ENCODE measurements at regions not wholly inside any gene's neighbourhood (a gene's known extent, or its start where the extent isn't known, plus 50 kb on each side); places are given as distances from the start of the nearest gene placed in this dataset.
A peak's percentile ranks its signal among the peaks of the same experiment; 100 is the strongest.
"Not testable (repeated sequence)": the region's sequence is repeated elsewhere in the genome, so short reads cannot be mapped to it uniquely, and the experiment has no call there.

GRCh38 chr4:56132835-56133234 lies 184.1 kb downstream of the CEP135 start:
- DNase-seq (ENCODE audit: low read depth, low spot score) = no peak
- Histone ChIP-seq H3K27me3 (ENCODE audit: control insufficient read depth, insufficient read depth, low read length) (no peaks in the 10 kb centered on the region), H3K27ac (ENCODE audit: low read length) (no peak overlapping the region), H3K4me1 (ENCODE audit: control insufficient read depth, insufficient read depth, low read length) (no peaks in the 10 kb centered on the region), H3K9me3 (ENCODE audit: control insufficient read depth, insufficient read depth, low read length) (no peaks in the 10 kb centered on the region), H3K36me3 (ENCODE audit: control insufficient read depth, insufficient read depth, low read length) (no peaks in the 10 kb centered on the region), H3K4me3 (ENCODE audit: low read length) (no peak overlapping the region)
- no CpG with 5 or more reads among the region's 3 CpGs for WGBS (ENCODE audit: insufficient coverage, insufficient read length)

DNA sequence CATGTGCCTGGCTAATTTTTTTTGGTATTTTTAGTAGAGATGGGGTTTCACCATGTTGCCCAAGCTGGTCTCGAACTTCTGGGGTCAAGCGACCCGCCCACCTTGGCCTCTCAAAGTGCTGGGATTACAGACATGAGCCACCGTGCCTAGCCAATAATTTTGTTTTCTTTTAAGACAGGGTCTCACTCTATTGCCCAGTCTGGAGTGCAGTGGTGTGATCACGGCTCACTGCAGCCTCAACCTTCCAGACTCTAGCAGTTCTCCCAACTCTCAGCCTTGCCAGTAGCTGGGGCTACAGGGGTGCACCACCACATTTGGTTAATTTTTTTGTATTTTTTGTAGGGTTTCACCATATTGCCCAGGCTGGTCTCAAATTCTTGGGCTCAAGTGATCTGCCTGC lies 183.4 kb downstream of the CEP135 start:
- H3K4me1 ChIP-seq (ENCODE audit: control insufficient read depth, insufficient read depth, low read length); H3K9me3 ChIP-seq (ENCODE audit: control insufficient read depth, insufficient read depth, low read length); H3K4me3 ChIP-seq (ENCODE audit: low read length); H3K27me3 ChIP-seq (ENCODE audit: control insufficient read depth, insufficient read depth, low read length); H3K27ac ChIP-seq (ENCODE audit: low read length); H3K36me3 ChIP-seq (ENCODE audit: control insufficient read depth, insufficient read depth, low read length); DNase-seq (ENCODE audit: low read depth, low spot score): not testable (repeated sequence)
- no CpG with 5 or more reads among the region's 5 CpGs for WGBS (ENCODE audit: insufficient coverage, insufficient read length)

DNA sequence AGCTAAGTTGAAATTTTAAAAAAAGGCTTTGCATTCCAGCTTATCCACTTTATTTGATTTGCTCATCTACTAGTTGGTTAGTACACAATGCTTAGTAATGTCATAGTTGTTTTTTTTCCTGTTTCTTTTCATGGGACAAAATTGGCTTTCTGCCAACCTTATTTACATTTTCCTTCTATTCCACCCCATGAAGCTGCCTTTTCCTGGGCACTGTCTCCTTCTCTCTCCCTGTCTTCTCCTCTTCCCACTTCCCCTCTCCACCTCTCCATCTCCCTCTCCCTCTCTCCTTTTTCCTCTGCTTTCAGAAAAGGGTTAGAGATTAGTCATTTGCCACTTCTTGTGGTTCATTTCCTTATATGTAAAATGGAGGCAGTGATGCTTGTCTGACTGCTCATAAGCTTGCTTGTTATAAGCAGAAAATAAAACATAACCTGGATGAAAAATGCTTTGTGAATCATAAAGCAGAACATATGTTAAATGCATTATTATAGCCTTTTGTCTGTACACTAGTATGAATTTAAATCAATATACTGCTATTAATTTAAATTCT lies 181.9 kb downstream of the CEP135 start:
- no peak overlapping the region for H3K4me3 ChIP-seq (ENCODE audit: low read length)
- no peak for DNase-seq (ENCODE audit: low read depth, low spot score)
- no peaks in the 10 kb centered on the region for H3K9me3 ChIP-seq (ENCODE audit: control insufficient read depth, insufficient read depth, low read length)
- H3K27me3 ChIP-seq (ENCODE audit: control insufficient read depth, insufficient read depth, low read length) = no peaks in the 10 kb centered on the region
- no peaks in the 10 kb centered on the region for H3K36me3 ChIP-seq (ENCODE audit: control insufficient read depth, insufficient read depth, low read length)
- no peaks in the 10 kb centered on the region for H3K4me1 ChIP-seq (ENCODE audit: control insufficient read depth, insufficient read depth, low read length)
- no peak overlapping the region for H3K27ac ChIP-seq (ENCODE audit: low read length)

DNA sequence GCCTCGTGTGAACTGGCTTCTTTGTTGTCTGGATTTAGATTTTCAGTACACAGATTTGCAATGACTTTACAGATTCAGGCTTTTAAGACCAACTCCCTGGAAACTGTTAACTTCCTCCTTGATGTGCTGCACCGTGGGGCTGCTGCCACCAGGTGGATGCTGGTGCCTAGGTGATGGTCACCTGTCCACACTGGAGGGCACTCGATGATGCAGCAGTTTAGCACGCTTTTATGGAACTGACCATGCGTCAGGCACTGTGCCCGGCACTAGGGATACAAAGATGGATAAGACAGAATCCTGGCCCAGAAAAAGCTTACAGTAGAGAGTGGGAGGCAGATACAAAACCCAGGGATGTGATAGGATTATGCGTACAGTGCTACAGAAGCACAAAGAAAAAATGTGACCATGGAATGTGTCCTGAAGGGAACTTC lies 180.7 kb downstream of the CEP135 start:
- no CpG with 5 or more reads among the region's 7 CpGs for WGBS (ENCODE audit: insufficient coverage, insufficient read length)

GRCh38 chr4:56128213-56128612 lies 179.5 kb downstream of the CEP135 start:
- no CpG with 5 or more reads among the region's 2 CpGs for WGBS (ENCODE audit: insufficient coverage, insufficient read length)
- no peak for DNase-seq (ENCODE audit: low read depth, low spot score)
- Histone ChIP-seq H3K27me3 (ENCODE audit: control insufficient read depth, insufficient read depth, low read length) (no peaks in the 10 kb centered on the region), H3K27ac (ENCODE audit: low read length) (no peak overlapping the region), H3K36me3 (ENCODE audit: control insufficient read depth, insufficient read depth, low read length) (no peaks in the 10 kb centered on the region), H3K4me1 (ENCODE audit: control insufficient read depth, insufficient read depth, low read length) (no peaks in the 10 kb centered on the region), H3K9me3 (ENCODE audit: control insufficient read depth, insufficient read depth, low read length) (no peaks in the 10 kb centered on the region), H3K4me3 (ENCODE audit: low read length) (no peak overlapping the region)

More for the DNA sequence above, 180.7 kb downstream of the CEP135 start:
- H3K9me3 ChIP-seq (ENCODE audit: control insufficient read depth, insufficient read depth, low read length) = no peaks in the 10 kb centered on the region
- H3K27ac ChIP-seq (ENCODE audit: low read length) = no peak overlapping the region
- peak; percentile 60 for DNase-seq (ENCODE audit: low read depth, low spot score)
- H3K4me3 ChIP-seq (ENCODE audit: low read length) = no peak overlapping the region
- H3K36me3 ChIP-seq (ENCODE audit: control insufficient read depth, insufficient read depth, low read length) = no peaks in the 10 kb centered on the region
- no peaks in the 10 kb centered on the region for H3K27me3 ChIP-seq (ENCODE audit: control insufficient read depth, insufficient read depth, low read length)
- H3K4me1 ChIP-seq (ENCODE audit: control insufficient read depth, insufficient read depth, low read length) = no peaks in the 10 kb centered on the region

- Histone ChIP-seq H3K27ac (ENCODE audit: low read length) (no peak overlapping the region), H3K9me3 (ENCODE audit: control insufficient read depth, insufficient read depth, low read length) (no peaks in the 10 kb centered on the region), H3K4me3 (ENCODE audit: low read length) (no peak overlapping the region), H3K27me3 (ENCODE audit: control insufficient read depth, insufficient read depth, low read length) (no peaks in the 10 kb centered on the region), H3K36me3 (ENCODE audit: control insufficient read depth, insufficient read depth, low read length) (no peaks in the 10 kb centered on the region), H3K4me1 (ENCODE audit: control insufficient read depth, insufficient read depth, low read length) (no peaks in the 10 kb centered on the region)
- no peak for DNase-seq (ENCODE audit: low read depth, low spot score)
- WGBS (ENCODE audit: insufficient coverage, insufficient read length) = no CpG with 5 or more reads among the region's 3 CpGs
Observed at GRCh38 chr4:56127716-56128115, 179.0 kb downstream of the CEP135 start.

GRCh38 chr4:56123547-56123946 lies 174.8 kb downstream of the CEP135 start:
- H3K4me3 ChIP-seq (ENCODE audit: low read length) = no peak overlapping the region
- WGBS (ENCODE audit: insufficient coverage, insufficient read length) = no CpG with 5 or more reads among the region's 1 CpG
- no peaks in the 10 kb centered on the region for H3K4me1 ChIP-seq (ENCODE audit: control insufficient read depth, insufficient read depth, low read length)
- DNase-seq (ENCODE audit: low read depth, low spot score) = no peak
- no peaks in the 10 kb centered on the region for H3K36me3 ChIP-seq (ENCODE audit: control insufficient read depth, insufficient read depth, low read length)
- H3K9me3 ChIP-seq (ENCODE audit: control insufficient read depth, insufficient read depth, low read length) = no peaks in the 10 kb centered on the region
- H3K27ac ChIP-seq (ENCODE audit: low read length) = no peak overlapping the region
- H3K27me3 ChIP-seq (ENCODE audit: control insufficient read depth, insufficient read depth, low read length) = no peaks in the 10 kb centered on the region

DNA sequence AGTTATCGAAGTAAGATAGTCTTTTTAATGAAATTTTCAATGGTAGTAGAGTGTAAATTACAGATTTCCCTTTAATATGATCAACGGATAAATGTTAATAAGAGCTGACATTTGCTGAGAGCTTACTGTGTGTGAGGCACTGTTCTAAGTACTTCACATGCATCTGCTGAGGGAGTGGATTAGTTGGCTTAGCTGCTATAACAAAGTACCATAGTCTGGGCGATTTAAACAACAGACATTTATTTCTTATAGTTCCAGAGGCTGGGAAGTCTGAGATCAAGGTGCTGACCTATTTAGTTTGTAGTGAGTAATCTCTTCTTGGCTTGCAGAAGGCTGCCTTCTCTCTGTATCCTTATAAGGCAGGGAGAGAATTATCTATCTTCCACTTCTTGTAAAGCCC lies 174.3 kb downstream of the CEP135 start:
- 100% methylated on average over 1 of the region's 3 CpGs for WGBS (ENCODE audit: insufficient coverage, insufficient read length)
- Histone ChIP-seq H3K4me3 (ENCODE audit: low read length) (no peak overlapping the region), H3K27me3 (ENCODE audit: control insufficient read depth, insufficient read depth, low read length) (no peaks in the 10 kb centered on the region), H3K27ac (ENCODE audit: low read length) (no peak overlapping the region), H3K4me1 (ENCODE audit: control insufficient read depth, insufficient read depth, low read length) (no peaks in the 10 kb centered on the region), H3K36me3 (ENCODE audit: control insufficient read depth, insufficient read depth, low read length) (no peaks in the 10 kb centered on the region), H3K9me3 (ENCODE audit: control insufficient read depth, insufficient read depth, low read length) (no peaks in the 10 kb centered on the region)
- DNase-seq (ENCODE audit: low read depth, low spot score) = no peak

DNA sequence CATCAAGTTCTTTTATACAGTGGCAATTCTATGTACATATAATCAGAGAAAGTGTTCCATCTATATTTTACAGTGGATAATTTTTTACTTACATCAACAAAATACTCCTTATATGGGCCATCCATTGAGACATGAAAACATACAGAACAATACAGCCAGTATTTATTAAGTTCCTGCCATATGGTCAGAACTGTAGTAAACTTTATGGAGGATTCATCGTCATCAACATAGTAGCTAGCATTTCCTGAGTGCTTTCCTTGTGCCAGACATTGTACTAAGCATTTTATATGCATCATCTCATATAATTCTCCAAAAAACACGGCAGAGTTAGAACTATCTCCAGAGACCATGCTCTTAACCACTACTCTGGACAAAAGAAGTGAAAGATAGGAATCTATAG lies 170.1 kb downstream of the CEP135 start:
- no peaks in the 10 kb centered on the region for H3K36me3 ChIP-seq (ENCODE audit: control insufficient read depth, insufficient read depth, low read length)
- H3K4me3 ChIP-seq (ENCODE audit: low read length) = no peak overlapping the region
- H3K27me3 ChIP-seq (ENCODE audit: control insufficient read depth, insufficient read depth, low read length) = no peaks in the 10 kb centered on the region
- no peak for DNase-seq (ENCODE audit: low read depth, low spot score)
- H3K4me1 ChIP-seq (ENCODE audit: control insufficient read depth, insufficient read depth, low read length) = no peaks in the 10 kb centered on the region
- no peak overlapping the region for H3K27ac ChIP-seq (ENCODE audit: low read length)
- H3K9me3 ChIP-seq (ENCODE audit: control insufficient read depth, insufficient read depth, low read length) = no peaks in the 10 kb centered on the region
- no CpG with 5 or more reads among the region's 2 CpGs for WGBS (ENCODE audit: insufficient coverage, insufficient read length)

- H3K4me3 ChIP-seq (ENCODE audit: low read length) = no peak overlapping the region
- H3K9me3 ChIP-seq (ENCODE audit: control insufficient read depth, insufficient read depth, low read length) = no peaks in the 10 kb centered on the region
- H3K27ac ChIP-seq (ENCODE audit: low read length) = no peak overlapping the region
- WGBS (ENCODE audit: insufficient coverage, insufficient read length) = no CpG with 5 or more reads among the region's 5 CpGs
- H3K4me1 ChIP-seq (ENCODE audit: control insufficient read depth, insufficient read depth, low read length) = no peaks in the 10 kb centered on the region
- H3K27me3 ChIP-seq (ENCODE audit: control insufficient read depth, insufficient read depth, low read length) = no peaks in the 10 kb centered on the region
- DNase-seq (ENCODE audit: low read depth, low spot score) = no peak
- no peaks in the 10 kb centered on the region for H3K36me3 ChIP-seq (ENCODE audit: control insufficient read depth, insufficient read depth, low read length)
Observed at GRCh38 chr4:56118055-56118454, 169.3 kb downstream of the CEP135 start.

GRCh38 chr4:56115898-56116297 lies 167.2 kb downstream of the CEP135 start:
- no peaks in the 10 kb centered on the region for H3K9me3 ChIP-seq (ENCODE audit: control insufficient read depth, insufficient read depth, low read length)
- H3K4me3 ChIP-seq (ENCODE audit: low read length) = no peak overlapping the region
- H3K36me3 ChIP-seq (ENCODE audit: control insufficient read depth, insufficient read depth, low read length) = no peaks in the 10 kb centered on the region
- WGBS (ENCODE audit: insufficient coverage, insufficient read length) = no CpG with 5 or more reads among the region's 2 CpGs
- no peaks in the 10 kb centered on the region for H3K4me1 ChIP-seq (ENCODE audit: control insufficient read depth, insufficient read depth, low read length)
- no peaks in the 10 kb centered on the region for H3K27me3 ChIP-seq (ENCODE audit: control insufficient read depth, insufficient read depth, low read length)
- DNase-seq (ENCODE audit: low read depth, low spot score) = no peak
- H3K27ac ChIP-seq (ENCODE audit: low read length) = no peak overlapping the region
